22Rv1 (cell line): ENCODE measurements at regions not wholly inside any gene's neighbourhood (a gene's known extent, or its start where the extent isn't known, plus 50 kb on each side); places are given as distances from the start of the nearest gene placed in this dataset.
"Not testable (repeated sequence)": the region's sequence is repeated elsewhere in the genome, so short reads cannot be mapped to it uniquely, and the experiment has no call there.

Experiments
- H3K27ac ChIP-seq: fragments of 450-650 bp; 2 replicates; pipeline ENCODE4 v1.5.1; 2017
- ZFX ChIP-seq: fragments of 450-650 bp; IDR thresholded peaks from 2 replicates; pipeline ENCODE4 v1.6.1; 2017; ENCODE audit warnings: antibody characterized with exemption, borderline replicate concordance
- TF ChIP-seq, protein P1 (sequence below): fragments of 450-650 bp; IDR thresholded peaks from 2 replicates; pipeline ENCODE4 v1.5.1; 2017; ENCODE audit warnings: mild to moderate bottlenecking

DNA sequence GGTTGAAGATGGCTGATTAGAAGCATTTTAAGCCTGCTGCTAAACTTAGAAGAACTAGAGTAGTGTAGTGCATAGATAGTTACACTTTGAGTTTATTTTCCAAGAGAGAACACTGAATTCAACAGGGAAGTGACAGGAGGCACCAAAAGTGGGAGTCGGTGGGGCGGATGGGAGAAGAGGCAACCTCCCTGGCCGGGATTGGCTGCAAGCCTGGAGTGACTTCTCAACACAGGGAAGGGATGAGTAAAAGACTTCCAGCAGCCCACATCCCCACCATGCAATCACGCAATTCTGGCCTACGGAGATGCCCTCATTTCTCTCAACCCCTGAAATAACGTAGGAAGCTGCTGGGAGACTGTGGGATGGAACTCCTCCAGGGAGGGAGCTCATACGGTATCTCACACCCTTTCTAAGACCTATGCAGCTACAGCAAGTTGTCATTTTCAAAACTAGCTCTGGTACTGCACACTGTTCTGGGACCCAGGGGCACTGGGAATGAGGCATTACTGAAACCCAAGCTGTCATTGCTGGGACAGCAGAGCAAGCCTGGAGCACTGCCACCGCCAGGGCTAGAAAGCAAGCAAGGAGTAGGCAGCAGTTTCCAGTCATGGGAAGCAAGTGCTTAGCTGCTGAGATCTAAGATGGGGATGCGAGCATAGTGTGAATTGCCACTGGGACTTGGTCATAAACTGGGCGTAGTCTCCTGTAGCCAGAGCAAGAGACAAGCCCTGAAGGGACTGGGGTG is 331.6 kb upstream of the PTGER4 start:
- TF ChIP-seq, protein P1, sequence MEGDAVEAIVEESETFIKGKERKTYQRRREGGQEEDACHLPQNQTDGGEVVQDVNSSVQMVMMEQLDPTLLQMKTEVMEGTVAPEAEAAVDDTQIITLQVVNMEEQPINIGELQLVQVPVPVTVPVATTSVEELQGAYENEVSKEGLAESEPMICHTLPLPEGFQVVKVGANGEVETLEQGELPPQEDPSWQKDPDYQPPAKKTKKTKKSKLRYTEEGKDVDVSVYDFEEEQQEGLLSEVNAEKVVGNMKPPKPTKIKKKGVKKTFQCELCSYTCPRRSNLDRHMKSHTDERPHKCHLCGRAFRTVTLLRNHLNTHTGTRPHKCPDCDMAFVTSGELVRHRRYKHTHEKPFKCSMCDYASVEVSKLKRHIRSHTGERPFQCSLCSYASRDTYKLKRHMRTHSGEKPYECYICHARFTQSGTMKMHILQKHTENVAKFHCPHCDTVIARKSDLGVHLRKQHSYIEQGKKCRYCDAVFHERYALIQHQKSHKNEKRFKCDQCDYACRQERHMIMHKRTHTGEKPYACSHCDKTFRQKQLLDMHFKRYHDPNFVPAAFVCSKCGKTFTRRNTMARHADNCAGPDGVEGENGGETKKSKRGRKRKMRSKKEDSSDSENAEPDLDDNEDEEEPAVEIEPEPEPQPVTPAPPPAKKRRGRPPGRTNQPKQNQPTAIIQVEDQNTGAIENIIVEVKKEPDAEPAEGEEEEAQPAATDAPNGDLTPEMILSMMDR, result no peak
- no peak for TF ChIP-seq ZFX
- no peak overlapping the region for H3K27ac ChIP-seq

DNA sequence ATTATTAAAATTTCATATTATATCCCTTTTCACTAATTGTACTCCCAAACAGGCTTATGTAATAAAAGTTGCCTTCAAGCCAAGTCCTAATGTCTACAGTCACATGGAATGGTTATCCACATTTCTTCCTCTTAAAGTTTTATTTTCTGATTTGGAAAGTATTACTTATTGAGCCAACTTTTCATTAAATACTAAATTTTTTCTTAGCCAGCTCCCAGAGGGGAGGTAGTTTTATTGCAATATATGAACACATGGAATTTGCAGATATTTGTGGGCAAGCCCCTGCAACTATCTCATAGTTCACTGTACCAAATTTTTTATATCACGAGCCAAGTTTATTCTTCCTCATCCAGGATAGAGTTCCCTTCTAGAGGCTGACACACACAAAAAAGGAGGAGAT is 332.8 kb upstream of the PTGER4 start:
- H3K27ac ChIP-seq, result no peak overlapping the region
- TF ChIP-seq, protein P1, result no peak
- no peak for TF ChIP-seq ZFX

DNA sequence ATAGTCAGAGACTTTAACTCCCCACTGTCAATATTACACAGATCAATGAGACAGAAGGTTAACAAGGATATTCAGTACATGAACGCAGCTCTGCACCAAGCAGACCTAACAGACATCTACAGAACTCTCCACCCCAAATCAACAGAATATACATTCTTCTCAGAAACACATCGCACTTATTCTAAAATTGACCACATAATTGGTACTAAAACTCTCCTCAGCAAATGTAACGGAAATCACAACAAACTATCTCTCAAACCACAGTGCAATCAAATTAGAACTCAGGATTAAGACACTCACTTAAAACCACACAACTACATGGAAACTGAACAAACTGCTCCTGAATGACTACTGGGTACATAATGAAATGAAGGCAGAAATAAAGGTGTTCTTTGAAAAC is 341.3 kb upstream of the PTGER4 start:
- not testable (repeated sequence) for H3K27ac ChIP-seq

DNA sequence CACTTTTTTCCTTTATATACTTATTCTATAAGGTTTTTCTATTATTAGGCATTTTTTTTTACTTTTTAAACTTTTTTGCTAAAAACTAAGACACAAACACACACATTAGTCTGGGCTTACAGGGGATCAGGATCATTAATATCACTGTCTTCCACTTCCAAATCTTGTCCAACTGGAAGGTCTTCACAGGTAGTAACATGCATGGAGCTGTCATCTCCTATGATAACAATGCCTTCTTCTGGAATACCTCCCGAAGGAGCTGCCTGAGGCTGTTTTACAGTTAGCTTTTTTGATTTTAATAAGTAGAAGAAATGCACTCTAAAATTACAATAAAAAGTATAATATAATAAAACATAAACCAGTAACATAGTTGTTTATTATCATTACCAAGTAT is 345.5 kb upstream of the PTGER4 start:
- H3K27ac ChIP-seq, result no peak overlapping the region
- no peak for TF ChIP-seq ZFX
- TF ChIP-seq, protein P1, result no peak

DNA sequence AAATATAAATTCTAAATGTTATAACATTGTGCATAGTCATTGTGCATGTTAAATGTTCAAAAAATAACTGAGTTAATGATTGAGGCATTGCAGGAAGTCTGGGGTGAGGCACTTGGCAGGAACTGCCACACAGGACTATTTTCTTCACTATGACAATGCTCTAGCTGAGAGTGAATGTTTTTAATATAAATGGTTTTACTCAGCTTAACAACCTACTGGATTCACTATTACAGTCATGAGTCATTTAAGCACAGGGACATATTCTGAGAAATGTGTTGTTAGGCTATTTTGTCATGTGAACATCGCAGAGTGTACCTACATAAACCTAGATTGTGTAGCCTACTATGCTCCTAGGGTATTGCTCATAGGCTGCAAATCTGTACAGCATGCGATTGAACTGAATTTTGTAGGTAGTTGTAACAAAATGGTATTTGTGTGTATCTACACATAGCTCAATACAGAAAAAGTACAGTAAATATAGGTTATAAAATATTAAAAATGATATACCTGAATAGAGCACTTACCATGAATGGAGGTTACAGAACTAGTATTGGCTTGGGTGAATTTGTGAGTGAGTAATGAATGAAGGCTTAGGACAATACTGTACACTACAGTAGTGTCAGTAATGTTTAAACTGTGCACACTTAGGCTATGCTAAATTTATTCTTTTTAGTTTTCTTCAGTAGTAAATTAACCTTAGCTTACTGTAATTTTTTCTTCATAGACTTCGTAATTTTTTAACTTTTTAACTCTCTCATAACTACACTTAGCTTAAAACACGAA is 346.1 kb upstream of the PTGER4 start:
- H3K27ac ChIP-seq, result no peak overlapping the region
- no peak for TF ChIP-seq ZFX
- TF ChIP-seq, protein P1, result no peak

DNA sequence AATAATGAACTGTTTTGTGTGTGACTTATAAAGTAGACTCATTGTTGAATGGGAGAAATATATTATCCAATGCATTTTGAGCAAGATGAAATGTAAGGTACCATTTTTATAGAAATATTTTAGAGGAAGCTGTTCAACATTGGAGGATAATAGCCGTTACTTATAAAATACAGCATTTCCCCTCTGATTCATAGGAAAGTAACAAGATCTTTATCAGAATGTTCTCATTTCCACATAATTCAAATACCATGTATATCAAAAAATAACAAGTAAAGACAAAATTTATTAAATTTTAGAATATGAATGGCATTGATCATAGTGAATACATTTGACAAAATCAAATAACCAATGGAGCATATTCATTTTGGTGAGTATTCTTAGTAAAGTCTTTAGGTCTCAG is 346.7 kb upstream of the PTGER4 start:
- TF ChIP-seq, protein P1, result no peak
- TF ChIP-seq ZFX, result no peak
- no peak overlapping the region for H3K27ac ChIP-seq

DNA sequence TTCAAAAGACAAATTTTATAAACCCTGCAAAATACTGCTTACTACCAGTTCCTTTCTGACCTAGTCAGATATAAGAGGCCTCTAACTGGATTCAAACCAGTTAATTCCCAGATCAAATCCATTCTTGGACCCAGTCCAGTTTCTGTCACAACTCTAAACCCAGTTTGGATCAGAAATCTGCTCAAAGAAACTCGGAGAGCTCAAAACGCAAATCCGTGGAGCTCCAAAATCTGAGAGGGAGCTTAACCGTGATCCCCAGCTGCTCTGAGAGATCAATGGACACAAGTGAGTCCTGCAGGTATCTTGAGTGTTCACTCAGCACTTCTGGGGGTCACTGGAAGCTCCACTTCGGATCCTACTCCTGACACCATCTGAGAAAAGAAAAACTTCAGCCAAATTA is 348.1 kb upstream of the PTGER4 start:
- H3K27ac ChIP-seq, result no peak overlapping the region
- TF ChIP-seq, protein P1, result no peak
- no peak for TF ChIP-seq ZFX
